ENCODE measurements at regions not wholly inside any gene's neighbourhood (a gene's known extent, or its start where the extent isn't known, plus 50 kb on each side); places are given as distances from the start of the nearest gene placed in this dataset.

DNA sequence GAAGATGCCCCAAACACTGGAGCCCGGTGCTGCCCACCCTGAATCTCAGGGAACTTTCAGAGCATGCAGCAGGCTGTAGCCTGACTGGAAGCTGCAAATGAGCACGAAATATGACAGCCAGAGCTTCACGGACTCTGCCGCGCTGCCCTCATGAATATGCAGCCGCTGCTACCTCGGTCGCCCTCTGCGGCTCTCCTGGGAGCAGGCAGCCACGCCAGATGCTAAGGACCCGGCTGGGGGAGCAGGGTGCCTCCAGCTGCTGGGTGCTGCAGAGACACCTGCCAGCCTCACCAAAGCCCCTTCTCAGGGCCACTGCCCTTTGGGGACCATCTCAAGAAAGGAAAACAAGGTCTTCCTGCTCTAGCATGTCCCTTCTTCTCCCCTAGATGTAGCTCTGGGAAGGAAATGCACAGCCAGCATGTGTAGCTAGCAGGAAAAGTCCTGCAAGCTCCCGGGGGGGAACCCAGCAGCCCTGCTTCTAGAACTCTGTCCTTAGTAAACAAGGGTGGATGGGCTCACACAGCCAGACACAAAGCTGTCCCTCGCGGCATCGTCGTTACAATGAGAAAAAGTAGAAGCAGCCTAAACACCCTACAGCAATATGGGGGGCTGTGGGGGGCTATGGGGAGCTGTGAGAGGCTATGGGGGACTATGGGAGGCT lies 56.8 kb upstream of the OLFM1 start:
- no peak for DNase-seq

GRCh38 chr9:135032041-135032835 lies 55.2 kb upstream of the OLFM1 start:
- no peak for DNase-seq

GRCh38 chr9:135032868-135033460 lies 54.5 kb upstream of the OLFM1 start:
- DNase-seq, result no peak

DNA sequence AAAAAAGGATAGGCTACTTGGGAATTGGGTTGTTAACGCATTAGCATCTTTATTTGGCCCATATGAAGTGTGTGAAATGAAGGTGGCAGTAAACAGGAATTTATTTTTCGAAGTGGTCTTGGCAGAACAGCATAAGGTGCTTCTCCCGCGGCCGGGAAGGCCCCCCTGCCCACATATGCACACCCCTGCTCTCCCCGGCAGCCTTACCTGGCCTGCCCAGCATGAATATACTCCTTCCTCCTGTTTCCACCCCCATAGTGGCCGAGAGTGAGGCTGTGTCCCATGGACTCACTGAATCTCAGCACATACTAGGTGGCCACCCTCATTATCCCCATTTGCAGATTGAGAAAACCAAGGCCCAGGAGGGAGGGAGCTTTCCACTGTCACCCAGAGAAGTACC lies 54.0 kb upstream of the OLFM1 start:
- DNase-seq, result no peak

- DNase-seq, result no peak
These were observed 53.4 kb upstream of the OLFM1 start for GRCh38 chr9:135034106-135034505.

DNA sequence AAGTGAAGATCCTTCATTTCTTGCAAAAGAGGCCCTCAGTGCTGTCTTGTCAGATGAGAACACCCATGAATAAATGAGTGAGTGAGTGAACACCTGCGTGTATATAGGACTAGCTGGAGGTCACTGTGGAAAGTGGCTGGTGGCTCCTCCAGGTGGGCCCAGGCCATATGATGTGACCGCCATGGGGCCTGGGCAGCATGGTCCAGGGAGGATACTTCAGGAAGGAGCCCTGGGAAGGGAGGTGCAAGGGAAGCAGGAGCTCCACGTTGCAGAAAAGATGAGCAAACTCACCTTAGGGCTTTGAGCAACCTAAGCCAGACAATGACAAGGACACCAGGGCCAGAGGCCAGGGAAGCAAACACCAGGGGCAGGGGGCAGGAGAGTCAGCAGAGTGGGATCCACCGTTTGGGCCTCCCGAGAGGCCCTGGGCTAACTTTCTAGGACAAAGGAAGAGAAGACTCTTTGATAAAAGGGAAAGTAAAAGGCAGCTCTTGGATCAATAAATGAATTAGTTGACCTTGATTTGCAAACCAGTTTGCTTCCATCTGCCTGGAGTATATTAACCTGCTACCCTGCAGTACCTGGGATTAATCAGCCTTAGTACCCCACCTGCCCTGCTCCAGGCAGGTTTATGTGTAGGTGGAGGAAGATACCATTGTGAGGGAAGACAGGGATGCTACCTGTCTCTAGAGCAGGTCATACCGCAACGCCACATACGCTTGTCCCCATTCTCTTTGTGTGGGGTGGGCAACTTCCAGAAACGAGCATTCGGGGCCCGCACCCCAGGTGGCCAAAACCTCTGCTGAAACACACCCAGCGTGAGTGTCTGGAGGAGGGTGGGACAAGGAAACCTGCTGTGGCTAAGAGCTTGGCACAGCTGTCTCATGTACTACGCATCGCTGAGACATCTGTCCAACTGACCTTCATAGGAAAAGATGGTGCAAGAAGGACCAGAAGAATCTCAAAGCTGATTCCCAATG lies 51.4 kb upstream of the OLFM1 start:
- DNase-seq, result no peak

GRCh38 chr9:135036861-135037465 lies 50.5 kb upstream of the OLFM1 start:
- no peak for DNase-seq

DNA sequence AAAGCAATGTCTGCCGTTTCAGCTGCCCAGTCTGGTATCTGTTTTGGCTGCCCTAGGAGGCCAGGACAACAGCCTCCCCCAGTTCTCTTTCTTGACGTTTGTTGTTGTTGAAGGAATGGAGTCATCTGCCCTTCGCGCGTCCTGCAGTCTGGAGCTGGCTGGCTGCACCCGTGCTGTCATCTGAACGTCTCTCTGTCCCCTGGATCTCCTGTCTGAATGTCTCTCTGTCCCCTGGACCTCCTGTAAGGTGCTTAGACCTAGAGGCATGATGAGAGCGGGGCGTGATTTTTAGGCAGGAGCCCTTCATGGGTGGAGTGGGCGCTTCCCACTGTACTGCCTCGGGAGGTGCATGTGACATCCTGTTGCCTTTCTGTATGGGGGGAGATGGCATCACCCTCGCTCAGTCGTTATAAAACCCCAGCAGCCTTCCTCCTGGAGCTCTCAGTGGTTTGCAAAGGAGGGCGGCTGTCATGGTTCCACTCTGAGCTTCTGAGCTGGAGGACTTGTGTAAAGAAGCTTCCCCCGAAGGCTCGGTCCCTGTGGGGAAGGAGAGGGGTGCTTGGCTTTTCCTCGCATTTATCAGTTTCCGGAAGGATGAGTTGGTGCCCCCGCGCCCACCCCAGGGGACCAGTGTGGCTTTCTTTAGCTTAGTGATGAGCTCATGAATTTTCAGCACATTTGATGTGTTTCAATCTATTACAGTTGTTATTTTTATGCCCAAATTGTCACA lies 49.8 kb upstream of the OLFM1 start:
- DNase-seq, result no peak
